Loucy (cell line): ENCODE measurements at regions not wholly inside any gene's neighbourhood (a gene's known extent, or its start where the extent isn't known, plus 50 kb on each side); places are given as distances from the start of the nearest gene placed in this dataset.
A peak's percentile ranks its signal among the peaks of the same experiment; 100 is the strongest.

Experiments used
- H2AFZ ChIP-seq: fragments of 200-600 bp; sonication (generic); 2 replicates; pipeline ENCODE4 v1.6.0; 2016; ENCODE audit warnings: antibody characterized with exemption, mild to moderate bottlenecking, low read length, moderate library complexity
- H3F3A ChIP-seq: fragments of 200-600 bp; 2 replicates; pipeline ENCODE4 v1.6.0; 2016; ENCODE audit warnings: antibody characterized with exemption, low read depth, mild to moderate bottlenecking
- H3K27me3 ChIP-seq: fragments of 200-600 bp; sonication (generic); 2 replicates; pipeline ENCODE4 v1.6.1; 2014; ENCODE audit warnings: low read length, mild to moderate bottlenecking; ENCODE audit not compliant: insufficient read depth, poor library complexity, severe bottlenecking
- H3K36me3 ChIP-seq: fragments of 200-600 bp; sonication (generic); 2 replicates; pipeline ENCODE4 v1.6.1; 2016; ENCODE audit warnings: low read length; ENCODE audit not compliant: insufficient read depth
- H3K4me1 ChIP-seq: fragments of 200-600 bp; sonication (generic); 2 replicates; pipeline ENCODE4 v1.5.1; 2014; ENCODE audit warnings: low read length, mild to moderate bottlenecking; ENCODE audit not compliant: insufficient read depth, poor library complexity, severe bottlenecking
- H3K4me2 ChIP-seq: fragments of 200-600 bp; sonication (generic); 2 replicates; pipeline ENCODE4 v1.6.0; 2014; ENCODE audit warnings: antibody characterized with exemption, low read length, low read depth, mild to moderate bottlenecking; ENCODE audit not compliant: poor library complexity, severe bottlenecking
- H3K4me3 ChIP-seq: fragments of 200-600 bp; sonication (generic); 2 replicates; pipeline ENCODE4 v1.5.1; 2014; ENCODE audit warnings: low read length, mild to moderate bottlenecking, mixed read lengths; ENCODE audit not compliant: poor library complexity, severe bottlenecking
- H3K79me2 ChIP-seq: fragments of 200-600 bp; sonication (generic); 2 replicates; pipeline ENCODE4 v1.6.1; 2014; ENCODE audit warnings: low read length; ENCODE audit not compliant: insufficient read depth
- H3K9ac ChIP-seq: fragments of 200-600 bp; sonication (generic); 2 replicates; pipeline ENCODE4 v1.6.0; 2014; ENCODE audit warnings: mild to moderate bottlenecking, low read depth, low read length, moderate library complexity; ENCODE audit not compliant: poor library complexity, severe bottlenecking
- H3K9me2 ChIP-seq: fragments of 200-600 bp; sonication (generic); replicated peaks from 2 replicates; pipeline ENCODE4 v1.6.1; 2016; ENCODE audit warnings: low read depth, low read length, mixed read lengths
- H3K9me3 ChIP-seq: fragments of 200-600 bp; sonication (generic); 2 replicates; pipeline ENCODE4 v1.6.1; 2014; ENCODE audit warnings: mild to moderate bottlenecking, antibody characterized with exemption, low read length, low read depth; ENCODE audit not compliant: insufficient read depth
- H4K20me1 ChIP-seq: fragments of 200-600 bp; sonication (generic); 2 replicates; pipeline ENCODE4 v1.6.0; 2014; ENCODE audit warnings: antibody characterized with exemption, low read length, mild to moderate bottlenecking; ENCODE audit not compliant: insufficient read depth, poor library complexity, severe bottlenecking
- CTCF ChIP-seq: fragments of 200-600 bp; sonication (generic); conservative IDR thresholded peaks from 2 replicates; pipeline ENCODE4 v1.5.1; 2014; ENCODE audit warnings: mild to moderate bottlenecking, antibody characterized with exemption, low read length
- EZH2phosphoT487 ChIP-seq: fragments of 200-600 bp; IDR thresholded peaks from 2 replicates; pipeline ENCODE4 v1.6.1; 2018; ENCODE audit warnings: antibody characterized with exemption, mild to moderate bottlenecking, moderate library complexity, borderline replicate concordance

GRCh38 chr10:8468477-8468876 lies 414.0 kb downstream of the GATA3 start:
- TF ChIP-seq EZH2phosphoT487 (no peak), CTCF (no peak)

GRCh38 chr10:8473205-8473604 lies 418.7 kb downstream of the GATA3 start:
- no peak overlapping the region for H3K9ac ChIP-seq
- no peaks in the 10 kb centered on the region for H3K27me3 ChIP-seq
- H3K4me1 ChIP-seq: no peaks in the 10 kb centered on the region
- H3F3A ChIP-seq: no peaks in the 10 kb centered on the region
- H3K79me2 ChIP-seq: no peaks in the 10 kb centered on the region
- no peaks in the 10 kb centered on the region for H3K9me2 ChIP-seq
- TF ChIP-seq EZH2phosphoT487 (no peak), CTCF (peak; percentile 78)
- H3K36me3 ChIP-seq: no peaks in the 10 kb centered on the region
- H3K4me3 ChIP-seq: no peak overlapping the region
- H4K20me1 ChIP-seq: no peaks in the 10 kb centered on the region
- no peak overlapping the region for H3K4me2 ChIP-seq
- no peak overlapping the region for H2AFZ ChIP-seq
- peaks cover 10% of the 10 kb centered on the region; the same call in 1 of the 2 replicates for H3K9me3 ChIP-seq

More at GRCh38 chr10:8468477-8468876, 414.0 kb downstream of the GATA3 start:
- no peak overlapping the region for H3K4me2 ChIP-seq
- no peak overlapping the region for H3K9ac ChIP-seq
- H3K9me2 ChIP-seq: no peaks in the 10 kb centered on the region
- H3F3A ChIP-seq: no peaks in the 10 kb centered on the region
- no peaks in the 10 kb centered on the region for H3K36me3 ChIP-seq
- H3K9me3 ChIP-seq: no peaks in the 10 kb centered on the region
- H4K20me1 ChIP-seq: no peaks in the 10 kb centered on the region
- H2AFZ ChIP-seq: no peak overlapping the region
- H3K4me1 ChIP-seq: no peaks in the 10 kb centered on the region
- H3K4me3 ChIP-seq: no peak overlapping the region
- no peaks in the 10 kb centered on the region for H3K79me2 ChIP-seq
- no peaks in the 10 kb centered on the region for H3K27me3 ChIP-seq

- H3K79me2 ChIP-seq: no peaks in the 10 kb centered on the region
- H3K9me3 ChIP-seq: peaks cover 10% of the 10 kb centered on the region; the same call in 1 of the 2 replicates
- no peaks in the 10 kb centered on the region for H3K36me3 ChIP-seq
- no peaks in the 10 kb centered on the region for H4K20me1 ChIP-seq
- H3K9me2 ChIP-seq: no peaks in the 10 kb centered on the region
- H3K4me1 ChIP-seq: no peaks in the 10 kb centered on the region
- no peak overlapping the region for H3K9ac ChIP-seq
- no peak overlapping the region for H3K4me3 ChIP-seq
- H3K27me3 ChIP-seq: no peaks in the 10 kb centered on the region
- TF ChIP-seq EZH2phosphoT487: no peak
- TF ChIP-seq CTCF: no peak
- H3K4me2 ChIP-seq: no peak overlapping the region
- H3F3A ChIP-seq: no peaks in the 10 kb centered on the region
- no peak overlapping the region for H2AFZ ChIP-seq
Measured at GRCh38 chr10:8477300-8477699, 422.8 kb downstream of the GATA3 start.
